ENCODE measurements at regions not wholly inside any gene's neighbourhood (a gene's known extent, or its start where the extent isn't known, plus 50 kb on each side); places are given as distances from the start of the nearest gene placed in this dataset.

- no peak overlapping the region for H3K4me3 ChIP-seq (ENCODE audit: low read depth, low read length)
- DNase-seq (ENCODE audit: low read depth), result no peak
- TF ChIP-seq CTCF (IDR thresholded peaks at IDR 0.05; ENCODE audit: insufficient read depth, low read length), result no peak
Observed at GRCh38 chr11:112811783-112812182, 149.4 kb upstream of the NCAM1 start.

GRCh38 chr11:112812729-112813128, 148.5 kb upstream of the NCAM1 start:
- no peak for TF ChIP-seq CTCF (IDR thresholded peaks at IDR 0.05; ENCODE audit: insufficient read depth, low read length)
- no peak for DNase-seq (ENCODE audit: low read depth)
- no peak overlapping the region for H3K4me3 ChIP-seq (ENCODE audit: low read depth, low read length)

GRCh38 chr11:112814168-112814567, 147.1 kb upstream of the NCAM1 start:
- TF ChIP-seq CTCF (IDR thresholded peaks at IDR 0.05; ENCODE audit: insufficient read depth, low read length), result no peak
- no peak for DNase-seq (ENCODE audit: low read depth)
- no peak overlapping the region for H3K4me3 ChIP-seq (ENCODE audit: low read depth, low read length)

GRCh38 chr11:112817376-112817775, 143.8 kb upstream of the NCAM1 start:
- no peak for DNase-seq (ENCODE audit: low read depth)
- TF ChIP-seq CTCF (IDR thresholded peaks at IDR 0.05; ENCODE audit: insufficient read depth, low read length), result no peak
- H3K4me3 ChIP-seq (ENCODE audit: low read depth, low read length), result no peak overlapping the region

- TF ChIP-seq CTCF (IDR thresholded peaks at IDR 0.05; ENCODE audit: insufficient read depth, low read length), result no peak
- no peak overlapping the region for H3K4me3 ChIP-seq (ENCODE audit: low read depth, low read length)
- peak; percentile 13 for DNase-seq (ENCODE audit: low read depth)
Observed at GRCh38 chr11:112822478-112823274, 138.5 kb upstream of the NCAM1 start.

- no peak overlapping the region for H3K4me3 ChIP-seq (ENCODE audit: low read depth, low read length)
- no peak for DNase-seq (ENCODE audit: low read depth)
- TF ChIP-seq CTCF (IDR thresholded peaks at IDR 0.05; ENCODE audit: insufficient read depth, low read length), result no peak
Observed at GRCh38 chr11:112826026-112826425, 135.2 kb upstream of the NCAM1 start.

- DNase-seq (ENCODE audit: low read depth), result no peak
- no peak for TF ChIP-seq CTCF (IDR thresholded peaks at IDR 0.05; ENCODE audit: insufficient read depth, low read length)
- H3K4me3 ChIP-seq (ENCODE audit: low read depth, low read length), result no peak overlapping the region
Observed at GRCh38 chr11:112826788-112827187, 134.4 kb upstream of the NCAM1 start.
